SIG-M5 (cell line): ENCODE measurements at regions not wholly inside any gene's neighbourhood (a gene's known extent, or its start where the extent isn't known, plus 50 kb on each side); places are given as distances from the start of the nearest gene placed in this dataset.

Experiments
- DNase-seq: peaks from one replicate; lab custom pipeline; 2025; lab: John Stamatoyannopoulos, UW

GRCh38 chr14:54209511-54210250 lies 187.1 kb upstream of the CDKN3 start:
- DNase-seq: no peak

DNA sequence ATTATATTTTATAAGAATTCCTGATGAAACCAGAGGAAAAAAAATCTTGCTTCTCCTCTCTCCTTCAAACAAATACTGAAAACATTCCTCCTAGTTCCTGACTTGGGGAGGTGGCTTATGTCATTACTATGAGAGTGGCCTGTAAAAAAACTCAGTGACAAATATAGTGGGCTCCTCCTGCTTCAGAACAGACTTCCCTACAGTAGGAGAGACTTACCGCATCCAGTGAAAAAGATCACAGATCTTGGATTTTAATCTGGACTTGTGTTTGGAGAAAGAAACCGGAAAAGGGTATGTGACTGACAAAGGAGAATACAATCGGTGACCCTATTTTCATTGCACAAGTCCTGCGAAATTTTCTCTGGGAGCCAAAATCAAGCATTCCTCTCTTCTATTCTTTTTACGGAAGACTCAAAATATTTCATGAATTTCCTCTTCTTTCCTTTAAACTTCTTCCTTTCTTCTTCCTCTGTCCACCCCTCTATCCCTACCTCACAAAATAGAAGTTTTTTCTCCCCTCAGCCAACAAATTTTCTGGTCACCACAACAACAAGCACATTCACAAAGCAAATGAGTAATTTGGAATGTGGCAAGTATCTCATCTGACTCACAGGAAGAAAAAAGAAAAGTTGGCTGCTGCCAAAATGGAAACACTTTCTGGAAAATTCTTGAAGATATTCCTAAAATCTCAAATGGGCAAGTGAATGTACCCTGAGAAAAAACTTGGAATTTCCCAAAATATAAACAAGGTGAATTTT lies 185.1 kb upstream of the CDKN3 start:
- DNase-seq: no peak

GRCh38 chr14:54213536-54213935 lies 183.3 kb upstream of the CDKN3 start:
- no peak for DNase-seq

- no peak for DNase-seq
Observed at GRCh38 chr14:54216827-54217226, 180.0 kb upstream of the CDKN3 start.

DNA sequence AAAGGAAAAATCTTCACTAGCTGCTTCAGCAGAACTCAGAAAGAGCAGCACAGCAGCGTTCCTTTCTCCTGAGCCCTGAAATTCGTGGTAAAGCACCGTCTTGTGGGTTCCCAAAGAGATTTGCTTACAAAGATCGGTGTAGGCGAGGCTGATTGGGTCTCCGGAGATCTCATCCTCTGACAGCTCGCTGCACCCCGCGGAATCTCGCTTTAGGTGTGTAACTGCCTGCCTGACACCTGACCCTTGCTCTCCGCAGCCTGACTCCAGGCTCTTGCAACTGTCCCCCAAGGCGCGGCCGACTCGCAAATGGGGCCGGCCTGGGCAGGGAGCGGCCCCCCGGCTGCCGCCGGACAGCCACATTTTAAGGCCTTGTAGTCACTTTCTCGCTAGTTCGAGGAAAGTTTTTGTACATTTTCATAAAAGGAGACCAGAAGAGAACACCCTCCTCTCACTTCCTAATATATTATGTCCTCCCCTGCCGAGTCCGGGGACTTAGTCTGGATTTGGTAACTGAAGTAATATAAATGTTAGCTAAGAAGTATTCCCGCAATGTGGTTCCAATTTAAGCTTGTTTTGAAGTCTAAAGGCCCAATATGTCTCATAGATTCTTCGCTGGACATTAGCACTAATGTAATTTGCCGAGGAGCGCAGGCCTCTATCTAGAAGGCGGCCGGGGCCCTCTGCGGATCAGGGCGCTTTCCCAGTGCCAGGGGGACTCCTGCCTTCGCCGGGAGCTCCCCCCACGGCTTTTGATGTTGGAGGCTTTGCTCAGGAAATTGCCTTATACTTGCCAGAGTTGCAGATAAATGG lies 177.3 kb upstream of the CDKN3 start:
- no peak for DNase-seq

GRCh38 chr14:54220071-54220703 lies 176.6 kb upstream of the CDKN3 start:
- DNase-seq: no peak

DNA sequence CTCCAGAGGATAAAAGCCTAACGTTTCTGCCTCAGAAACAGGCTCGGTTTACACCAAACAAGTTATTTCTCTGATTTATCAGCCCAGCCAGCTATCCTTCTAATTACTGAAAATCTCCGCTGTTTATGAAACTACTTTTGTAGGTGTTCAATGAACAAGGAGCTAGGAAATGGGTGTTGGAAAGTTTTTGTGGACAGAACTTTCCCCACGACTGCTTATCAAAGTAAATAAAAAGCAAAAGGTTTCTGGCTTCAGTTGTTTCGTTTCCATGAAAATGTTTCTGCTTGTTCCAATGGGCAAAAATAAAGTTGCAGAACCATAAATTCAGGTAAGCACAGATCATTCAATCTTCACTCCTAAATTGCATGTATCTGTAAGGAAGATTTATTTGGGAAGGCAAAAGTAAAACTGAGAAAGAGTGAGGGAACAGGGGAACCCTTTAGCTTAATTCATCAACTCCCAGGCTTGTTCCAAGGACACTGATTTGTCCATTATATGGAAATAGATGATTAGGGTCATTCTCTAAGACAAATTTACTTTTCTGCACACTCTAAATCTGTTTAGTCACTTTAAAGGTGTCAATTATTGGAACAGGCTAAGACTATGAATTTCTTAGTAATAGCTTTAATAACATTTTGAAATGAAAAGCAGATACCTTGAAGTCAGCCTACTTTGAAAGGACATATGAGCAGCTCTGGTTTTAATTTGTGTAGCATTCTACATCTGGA lies 175.9 kb upstream of the CDKN3 start:
- no peak for DNase-seq

DNA sequence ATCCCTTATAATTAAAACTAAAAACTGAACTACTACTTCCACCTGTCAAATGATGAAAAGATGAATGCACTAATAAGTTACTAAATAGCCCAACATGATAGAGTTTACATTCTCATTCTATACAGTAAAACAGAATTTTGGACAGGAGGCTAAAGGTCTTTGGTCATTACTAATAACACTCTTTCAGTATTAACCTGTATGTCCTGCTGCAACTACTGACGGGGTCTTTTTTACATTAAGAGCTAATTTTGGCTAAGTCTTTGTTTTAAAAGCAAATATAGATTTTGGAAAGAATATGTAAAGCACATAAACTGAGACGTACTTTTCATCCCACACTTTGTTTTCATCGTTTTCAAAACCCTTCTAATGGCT lies 175.4 kb upstream of the CDKN3 start:
- no peak for DNase-seq

DNA sequence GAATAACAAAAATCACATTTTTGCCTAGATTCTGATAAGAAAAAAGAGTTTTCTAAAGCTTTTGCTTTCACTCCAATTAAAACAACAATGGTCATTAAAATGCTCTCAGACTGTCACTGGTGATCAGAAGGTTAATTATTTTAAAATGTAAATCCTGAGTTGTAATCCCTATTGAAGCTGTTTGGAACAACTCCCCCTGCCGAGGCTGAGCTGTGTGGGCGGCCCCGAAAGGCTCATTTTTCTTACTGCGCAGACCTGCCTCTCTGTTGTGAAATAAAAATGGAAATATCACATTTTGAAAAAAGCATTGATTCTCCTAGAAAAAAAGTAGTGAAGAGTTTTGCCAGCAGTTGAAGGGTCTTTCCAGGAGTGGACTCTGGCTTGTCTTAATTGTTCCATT lies 174.8 kb upstream of the CDKN3 start:
- DNase-seq: no peak

DNA sequence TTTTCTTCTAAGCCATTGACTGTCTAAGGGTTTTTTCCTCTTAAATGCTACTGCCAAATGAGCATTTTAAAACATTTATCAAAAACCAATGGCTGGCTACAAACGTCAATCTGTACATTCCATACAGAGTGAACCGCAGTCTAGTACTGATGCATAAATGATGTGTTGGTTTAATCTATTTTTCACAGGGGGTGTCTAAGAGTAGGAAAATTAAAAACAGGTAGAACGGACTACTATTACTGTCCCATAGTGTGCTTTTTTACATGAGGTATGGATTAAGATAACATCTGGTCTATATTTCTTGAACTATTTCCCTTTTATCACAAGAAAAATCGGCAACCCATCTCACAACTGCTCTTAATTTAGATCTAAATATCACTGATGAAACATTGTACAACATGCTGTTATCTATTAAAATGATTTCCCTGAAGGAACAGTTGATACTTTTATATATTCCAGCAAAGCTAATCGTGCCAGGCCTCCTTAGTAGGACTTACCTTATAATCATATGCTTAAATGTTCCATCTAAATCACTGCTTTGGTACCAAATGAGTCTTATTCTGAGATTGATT lies 172.9 kb upstream of the CDKN3 start:
- no peak for DNase-seq

- DNase-seq: no peak
Observed at GRCh38 chr14:54225457-54226060, 171.2 kb upstream of the CDKN3 start.

GRCh38 chr14:54226103-54226502 lies 170.7 kb upstream of the CDKN3 start:
- no peak for DNase-seq

- DNase-seq: no peak
Observed at GRCh38 chr14:54226558-54226957, 170.2 kb upstream of the CDKN3 start.

DNA sequence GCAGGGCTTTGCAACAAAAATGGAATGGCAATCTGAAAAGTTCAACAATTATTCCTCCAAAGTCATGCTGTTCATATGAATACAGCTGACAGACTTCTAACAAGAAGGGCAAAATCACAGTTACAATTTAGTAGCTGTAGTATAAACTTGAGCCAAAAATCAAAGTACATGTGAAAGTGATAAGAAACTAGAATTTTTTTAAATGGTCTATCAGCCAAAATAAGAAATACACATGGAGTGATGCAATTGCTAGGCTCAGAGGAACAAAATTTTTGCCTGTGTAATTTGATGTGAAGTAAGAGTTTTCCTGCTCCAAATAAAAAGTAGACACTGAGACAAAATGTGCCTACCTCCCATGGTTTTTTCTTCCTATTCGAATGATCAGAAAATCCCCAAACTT lies 167.7 kb upstream of the CDKN3 start:
- DNase-seq: no peak

GRCh38 chr14:54230645-54231044 lies 166.2 kb upstream of the CDKN3 start:
- DNase-seq: no peak

DNA sequence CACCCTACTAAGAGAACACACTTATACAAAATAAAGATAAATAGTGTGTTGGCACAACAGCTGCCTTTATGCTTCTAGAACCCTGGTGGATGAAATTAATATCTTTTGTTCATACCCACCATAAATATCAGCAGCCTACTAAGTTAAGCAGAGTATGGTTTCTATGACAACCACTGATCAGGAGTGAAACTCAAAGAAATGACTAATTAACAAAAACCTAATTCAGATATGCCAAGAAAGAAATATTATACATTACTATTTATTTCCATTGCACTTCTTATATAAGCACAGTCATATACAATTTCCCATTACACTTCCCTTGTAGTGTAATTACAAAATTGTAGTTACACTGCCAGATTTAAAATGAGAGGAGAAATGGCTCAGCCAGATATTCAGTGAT lies 164.1 kb upstream of the CDKN3 start:
- DNase-seq: no peak

DNA sequence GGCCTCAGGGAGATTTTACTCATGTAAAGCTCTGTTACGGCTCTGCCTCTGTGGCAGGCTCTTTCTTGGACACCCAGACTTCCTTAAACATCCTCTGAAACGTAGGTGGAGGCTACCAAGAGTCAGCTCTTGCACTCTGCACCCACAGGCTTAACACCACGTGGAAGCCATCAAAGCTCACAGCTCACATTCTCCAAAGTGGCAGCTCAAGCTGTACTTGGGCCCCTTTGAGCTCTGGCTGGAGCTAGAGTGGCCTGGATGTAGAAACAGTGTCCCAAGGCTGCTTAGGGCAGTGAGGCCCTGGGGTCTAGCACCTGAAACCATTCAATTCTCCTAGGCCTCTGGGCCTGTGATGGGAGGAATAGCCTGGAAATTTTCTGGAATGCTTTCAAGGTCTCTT lies 155.3 kb upstream of the CDKN3 start:
- no peak for DNase-seq

DNA sequence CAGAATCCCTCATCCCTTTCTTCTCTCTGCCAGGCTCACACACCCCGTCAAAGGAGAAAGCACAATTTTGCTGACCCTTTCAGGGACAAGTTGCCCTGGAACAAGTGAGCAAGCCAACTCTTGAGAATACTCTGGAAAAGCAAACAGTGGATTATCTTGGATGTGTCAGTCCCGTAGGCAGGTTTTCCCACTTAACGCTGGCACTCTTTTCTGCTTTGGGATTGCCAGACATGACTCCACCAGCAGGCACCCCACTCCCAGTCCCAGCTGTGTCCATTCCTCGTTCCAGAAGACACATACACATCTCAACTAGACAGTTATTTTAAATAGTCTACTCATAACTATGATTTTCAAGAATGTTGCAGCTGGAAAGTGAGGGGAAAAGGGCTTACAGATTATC lies 145.5 kb upstream of the CDKN3 start:
- DNase-seq: no peak

GRCh38 chr14:54252072-54252730 lies 144.6 kb upstream of the CDKN3 start:
- DNase-seq: no peak

GRCh38 chr14:54253195-54253947 lies 143.4 kb upstream of the CDKN3 start:
- no peak for DNase-seq
